WTC11 (cell line): ENCODE measurements at regions not wholly inside any gene's neighbourhood (a gene's known extent, or its start where the extent isn't known, plus 50 kb on each side); places are given as distances from the start of the nearest gene placed in this dataset.

ENCODE experiments used
- CTCF ChIP-seq: fragments of 200-600 bp; IDR thresholded peaks from 2 replicates; pipeline ENCODE4 v1.8.0; 2022; ENCODE audit warnings: antibody characterized with exemption
- FOXJ3 ChIP-seq: sonication (generic); formaldehyde crosslinking; IDR thresholded peaks from 2 replicates; pipeline ENCODE4 v1.9.0; 2021; ENCODE audit warnings: missing genetic modification reagents, mild to moderate bottlenecking, borderline replicate concordance
- IRF1 ChIP-seq: sonication (generic); formaldehyde crosslinking; IDR thresholded peaks from 2 replicates; pipeline ENCODE4 v1.8.0; 2023; ENCODE audit warnings: missing genetic modification reagents
- TEAD1 ChIP-seq: sonication (generic); formaldehyde crosslinking; IDR thresholded peaks from 2 replicates; pipeline ENCODE4 v1.8.0; 2022; ENCODE audit warnings: mild to moderate bottlenecking, missing genetic modification reagents
- ZNF512 ChIP-seq: sonication (generic); formaldehyde crosslinking; IDR thresholded peaks from 2 replicates; pipeline ENCODE4 v1.8.1; 2022; ENCODE audit warnings: missing genetic modification reagents, borderline replicate concordance
- TF ChIP-seq, protein P1 (sequence below): fragments of 250-450 bp; sonication (Bioruptor Pico); IDR thresholded peaks from 2 replicates; pipeline ENCODE4 v2.1.2; 2022; ENCODE audit warnings: mild to moderate bottlenecking, moderate library complexity
- TF ChIP-seq, protein P2 (sequence below): sonication (generic); formaldehyde crosslinking; IDR thresholded peaks from 2 replicates; pipeline ENCODE4 v1.8.1; 2022; ENCODE audit warnings: mild to moderate bottlenecking, moderate library complexity, missing genetic modification reagents
- TF ChIP-seq, protein P3 (sequence below): sonication (generic); formaldehyde crosslinking; IDR thresholded peaks from 2 replicates; pipeline ENCODE4 v1.8.1; 2023; ENCODE audit warnings: mild to moderate bottlenecking, moderate library complexity, missing genetic modification reagents

- TF ChIP-seq, protein P1, sequence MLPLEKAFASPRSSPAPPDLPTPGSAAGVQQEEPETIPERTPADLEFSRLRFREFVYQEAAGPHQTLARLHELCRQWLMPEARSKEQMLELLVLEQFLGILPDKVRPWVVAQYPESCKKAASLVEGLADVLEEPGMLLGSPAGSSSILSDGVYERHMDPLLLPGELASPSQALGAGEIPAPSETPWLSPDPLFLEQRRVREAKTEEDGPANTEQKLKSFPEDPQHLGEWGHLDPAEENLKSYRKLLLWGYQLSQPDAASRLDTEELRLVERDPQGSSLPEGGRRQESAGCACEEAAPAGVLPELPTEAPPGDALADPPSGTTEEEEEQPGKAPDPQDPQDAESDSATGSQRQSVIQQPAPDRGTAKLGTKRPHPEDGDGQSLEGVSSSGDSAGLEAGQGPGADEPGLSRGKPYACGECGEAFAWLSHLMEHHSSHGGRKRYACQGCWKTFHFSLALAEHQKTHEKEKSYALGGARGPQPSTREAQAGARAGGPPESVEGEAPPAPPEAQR (CRISPR knock-in tag) = no peak
- TF ChIP-seq ZNF512 (CRISPR knock-in tag) (no peak), CTCF (no peak), TEAD1 (CRISPR knock-in tag) (no peak), IRF1 (no peak), FOXJ3 (no peak)
- TF ChIP-seq, protein P2, sequence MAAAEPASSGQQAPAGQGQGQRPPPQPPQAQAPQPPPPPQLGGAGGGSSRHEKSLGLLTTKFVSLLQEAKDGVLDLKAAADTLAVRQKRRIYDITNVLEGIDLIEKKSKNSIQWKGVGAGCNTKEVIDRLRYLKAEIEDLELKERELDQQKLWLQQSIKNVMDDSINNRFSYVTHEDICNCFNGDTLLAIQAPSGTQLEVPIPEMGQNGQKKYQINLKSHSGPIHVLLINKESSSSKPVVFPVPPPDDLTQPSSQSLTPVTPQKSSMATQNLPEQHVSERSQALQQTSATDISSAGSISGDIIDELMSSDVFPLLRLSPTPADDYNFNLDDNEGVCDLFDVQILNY (CRISPR knock-in tag) = no peak
- TF ChIP-seq, protein P3, sequence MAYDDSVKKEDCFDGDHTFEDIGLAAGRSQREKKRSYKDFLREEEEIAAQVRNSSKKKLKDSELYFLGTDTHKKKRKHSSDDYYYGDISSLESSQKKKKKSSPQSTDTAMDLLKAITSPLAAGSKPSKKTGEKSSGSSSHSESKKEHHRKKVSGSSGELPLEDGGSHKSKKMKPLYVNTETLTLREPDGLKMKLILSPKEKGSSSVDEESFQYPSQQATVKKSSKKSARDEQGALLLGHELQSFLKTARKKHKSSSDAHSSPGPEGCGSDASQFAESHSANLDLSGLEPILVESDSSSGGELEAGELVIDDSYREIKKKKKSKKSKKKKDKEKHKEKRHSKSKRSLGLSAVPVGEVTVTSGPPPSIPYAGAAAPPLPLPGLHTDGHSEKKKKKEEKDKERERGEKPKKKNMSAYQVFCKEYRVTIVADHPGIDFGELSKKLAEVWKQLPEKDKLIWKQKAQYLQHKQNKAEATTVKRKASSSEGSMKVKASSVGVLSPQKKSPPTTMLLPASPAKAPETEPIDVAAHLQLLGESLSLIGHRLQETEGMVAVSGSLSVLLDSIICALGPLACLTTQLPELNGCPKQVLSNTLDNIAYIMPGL (CRISPR knock-in tag) = no peak
Observed at GRCh38 chr22:17272511-17272991, 53.3 kb upstream of the ADA2 start.
